ENCODE measurements at regions not wholly inside any gene's neighbourhood (a gene's known extent, or its start where the extent isn't known, plus 50 kb on each side); places are given as distances from the start of the nearest gene placed in this dataset.

GRCh38 chr15:73803806-73804205 lies 50.7 kb upstream of the INSYN1 start:
- DNase-seq = no peak

- DNase-seq = no peak
Measured at GRCh38 chr15:73805504-73806089, 52.4 kb upstream of the INSYN1 start.

- DNase-seq = no peak
Measured at GRCh38 chr15:73806698-73807483, 53.7 kb upstream of the INSYN1 start.

- no peak for DNase-seq
Measured at GRCh38 chr15:73807865-73808264, 54.7 kb upstream of the INSYN1 start.

- DNase-seq = no peak
Measured at GRCh38 chr15:73809728-73810501, 56.8 kb upstream of the INSYN1 start.

GRCh38 chr15:73812806-73813465 lies 59.8 kb upstream of the INSYN1 start:
- DNase-seq = peak; percentile 92

GRCh38 chr15:73813589-73813988 lies 59.8 kb upstream of the TBC1D21 start:
- DNase-seq = no peak

GRCh38 chr15:73818308-73818985 lies 54.9 kb upstream of the TBC1D21 start:
- peak; percentile 93 for DNase-seq

- no peak for DNase-seq
Measured at GRCh38 chr15:73821181-73821580, 52.2 kb upstream of the TBC1D21 start.

GRCh38 chr15:73822998-73823397 lies 50.4 kb upstream of the TBC1D21 start:
- peak; percentile 65 for DNase-seq
